HG03175 (cell line): ENCODE measurements at regions not wholly inside any gene's neighbourhood (a gene's known extent, or its start where the extent isn't known, plus 50 kb on each side); places are given as distances from the start of the nearest gene placed in this dataset.
"Not testable (repeated sequence)": the region's sequence is repeated elsewhere in the genome, so short reads cannot be mapped to it uniquely, and the experiment has no call there.

Source experiments
- ATAC-seq: cut with Tn5 transposase; IDR thresholded peaks from one replicate; pipeline ENCODE4 v1.9.1; 2021; ENCODE audit warnings: mild to moderate bottlenecking, moderate library complexity; ENCODE audit not compliant: unreplicated experiment

GRCh38 chr7:29619111-29619510, 55.5 kb downstream of the PRR15 start:
- ATAC-seq, result no peak

DNA sequence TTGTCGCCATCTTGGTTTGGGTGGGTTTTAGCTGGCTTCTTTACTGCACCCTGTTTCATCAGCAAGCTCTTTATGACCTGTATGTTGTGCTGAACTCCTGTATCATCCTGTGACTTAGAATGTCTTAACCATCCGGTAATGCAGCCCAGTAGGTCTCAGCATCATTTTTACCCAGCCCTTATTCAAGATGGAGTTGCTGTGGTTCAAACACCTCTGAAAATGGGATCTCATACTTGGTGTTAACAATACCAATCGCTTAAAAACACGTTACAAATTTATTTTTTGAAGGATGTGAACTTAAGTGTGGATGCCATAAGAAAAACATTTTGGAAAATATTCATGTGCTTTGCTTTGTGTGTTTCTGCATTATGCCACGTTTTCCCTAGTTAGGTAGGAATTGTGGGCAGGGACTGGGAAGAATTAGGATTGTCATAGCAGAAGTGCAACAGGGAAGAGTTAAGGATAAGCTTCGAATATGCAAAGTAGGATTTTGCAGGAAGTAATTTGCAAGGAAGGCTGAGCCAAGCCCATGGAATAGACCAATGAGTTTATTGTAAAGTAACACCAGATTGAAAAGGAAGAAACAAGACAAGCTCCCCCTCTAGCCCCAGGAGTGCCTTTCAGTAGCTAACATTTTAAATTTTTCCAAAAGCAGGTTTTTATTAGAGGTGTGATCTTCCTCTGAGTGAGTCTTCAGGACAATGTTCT, 56.4 kb downstream of the PRR15 start:
- ATAC-seq, result no peak

DNA sequence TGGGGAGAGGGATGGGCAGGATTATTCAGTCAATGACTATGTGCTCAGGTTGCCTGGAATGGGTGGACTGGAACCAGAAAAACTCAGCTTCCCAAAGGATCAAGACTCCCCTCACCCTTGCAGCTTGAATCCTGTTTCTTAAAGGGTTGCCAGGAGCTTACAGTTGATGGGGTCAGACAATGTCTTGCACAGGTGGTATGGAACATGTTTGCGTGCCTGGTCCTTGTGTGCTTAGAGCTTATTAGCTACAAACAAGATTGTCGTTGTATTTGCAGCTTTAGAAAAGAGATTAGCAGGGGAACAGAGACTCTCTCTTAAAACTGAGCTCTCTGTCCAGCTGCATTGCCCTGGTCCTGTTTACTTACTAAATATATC, 56.9 kb downstream of the PRR15 start:
- no peak for ATAC-seq

- ATAC-seq, result no peak
Observed at GRCh38 chr7:29622335-29623265, 59.0 kb downstream of the PRR15 start.

DNA sequence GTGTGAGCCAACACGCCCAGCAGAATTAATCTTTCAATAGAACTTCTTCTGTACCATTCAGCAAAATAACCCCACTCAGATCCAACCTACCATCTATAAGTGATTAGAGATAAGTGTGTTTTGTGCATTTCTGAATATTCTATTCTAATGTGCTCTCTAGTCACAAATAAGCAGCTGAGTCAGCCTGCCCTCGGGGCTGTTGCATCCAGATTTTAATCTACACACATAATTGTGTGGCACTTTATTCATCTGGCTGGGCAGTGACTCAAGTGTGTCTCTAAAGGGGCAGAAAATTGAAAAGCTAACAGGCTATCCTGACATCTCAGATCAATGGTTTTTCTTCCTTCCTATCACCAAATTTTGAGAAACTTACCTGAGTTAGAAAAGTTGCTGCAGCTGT, 60.3 kb downstream of the PRR15 start:
- ATAC-seq, result no peak

GRCh38 chr7:29626730-29627129, 63.1 kb downstream of the PRR15 start:
- ATAC-seq, result no peak

DNA sequence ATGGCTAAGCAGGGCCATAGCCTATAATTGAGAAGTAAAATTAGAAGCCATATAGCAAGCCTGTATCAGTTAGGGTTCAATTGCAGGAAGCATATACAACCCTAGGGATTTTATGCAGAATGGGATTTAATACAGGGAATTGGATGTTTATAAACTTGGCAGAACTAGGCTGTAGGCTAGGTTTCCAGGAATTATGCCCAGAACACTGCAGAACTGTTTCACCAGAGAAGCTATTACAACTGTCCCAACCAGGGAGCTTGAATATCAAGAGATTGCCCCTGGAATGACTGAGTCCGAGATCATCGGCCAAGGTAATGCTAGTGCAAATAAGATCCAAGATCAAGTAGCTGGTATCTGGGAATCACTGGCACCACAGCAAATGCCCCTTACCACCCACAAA, 64.0 kb downstream of the PRR15 start:
- ATAC-seq, result no peak

- ATAC-seq, result no peak
Observed at GRCh38 chr7:29629507-29629906, 65.9 kb downstream of the PRR15 start.

DNA sequence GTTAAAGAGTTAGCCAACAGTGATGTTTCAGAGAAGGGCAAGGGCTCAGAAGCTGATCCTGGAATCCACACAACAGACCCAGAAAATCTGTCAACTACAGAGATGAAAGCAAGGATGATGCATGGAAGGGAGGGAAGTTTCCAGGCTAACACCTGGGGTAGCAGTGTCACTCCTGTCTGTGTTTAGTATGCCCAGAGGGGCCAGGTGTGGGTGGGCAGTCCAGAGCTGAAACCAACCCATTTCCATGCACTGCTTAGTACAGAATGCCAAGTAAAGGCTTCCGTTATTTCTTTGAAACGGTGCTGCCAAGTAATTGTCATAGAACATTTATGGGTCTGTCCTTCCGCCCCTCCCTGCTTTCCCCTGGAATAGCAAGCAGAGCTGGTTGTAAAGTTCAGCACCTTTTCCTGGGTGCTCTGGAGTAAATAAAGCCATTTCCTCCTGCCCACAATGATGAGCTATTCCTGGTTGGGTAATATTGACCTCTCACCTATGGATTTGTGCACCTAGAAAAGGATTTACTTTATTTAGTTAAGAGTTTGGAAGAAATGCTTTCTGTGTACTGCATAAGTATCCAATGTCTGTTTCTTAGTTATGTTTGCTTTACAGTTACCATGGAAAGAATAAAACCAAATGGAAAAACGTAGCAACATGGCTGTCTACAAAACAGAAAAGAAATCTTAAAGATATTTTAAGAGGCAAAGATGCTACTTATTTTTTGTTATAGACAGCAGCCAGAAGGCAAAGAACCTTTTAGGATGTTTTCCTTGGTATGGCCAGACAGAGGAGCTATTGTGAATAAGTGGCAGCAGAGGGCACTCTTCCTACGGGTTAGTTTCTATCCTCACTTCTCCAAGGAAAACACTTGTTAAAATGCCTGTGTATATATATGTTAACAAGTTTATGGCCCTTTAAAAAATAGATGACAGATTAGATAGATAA, 71.7 kb downstream of the PRR15 start:
- ATAC-seq, result not testable (repeated sequence)

- ATAC-seq, result no peak
Observed at GRCh38 chr7:29636009-29636351, 72.3 kb downstream of the PRR15 start.

DNA sequence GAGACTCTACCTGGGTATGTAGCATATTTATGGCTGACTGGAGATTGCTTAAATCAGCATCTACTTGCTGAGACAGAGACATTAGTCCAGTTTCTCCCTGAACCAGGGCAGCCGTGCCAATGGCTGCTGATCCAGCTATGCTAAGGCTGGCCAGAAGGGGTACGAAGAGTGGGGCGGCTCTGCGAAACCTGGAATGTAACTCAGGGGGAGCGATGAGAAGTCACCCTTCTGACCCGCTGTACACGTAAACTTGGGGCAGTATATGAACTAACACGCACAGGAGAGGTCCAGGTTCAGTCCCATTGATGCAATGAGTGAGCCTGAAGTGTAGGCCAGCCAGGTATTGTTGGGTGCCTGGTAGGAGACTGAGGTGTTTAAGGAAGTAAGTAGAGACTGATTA, 73.7 kb downstream of the PRR15 start:
- no peak for ATAC-seq

- not testable (repeated sequence) for ATAC-seq
Observed at GRCh38 chr7:29638841-29639240, 75.2 kb downstream of the PRR15 start.

DNA sequence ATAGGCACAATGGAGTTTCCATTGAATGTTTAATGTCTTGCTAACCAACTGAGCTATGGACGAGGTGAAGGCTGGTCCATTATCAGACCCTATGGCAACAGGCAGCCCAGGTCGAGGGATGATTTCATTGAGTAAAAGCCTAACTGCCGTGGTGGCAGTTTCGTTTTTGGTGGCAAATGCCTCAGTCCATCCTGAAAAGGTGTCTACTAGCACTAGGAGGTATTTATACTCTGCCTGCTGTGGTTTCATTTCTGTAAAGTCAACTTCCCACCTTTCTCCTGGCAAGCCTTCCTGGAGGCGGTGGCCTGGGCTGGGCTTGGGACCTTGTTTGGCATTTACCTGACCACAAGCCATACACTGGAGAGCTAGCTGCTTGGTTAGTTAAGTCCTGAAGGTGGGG, 75.8 kb downstream of the PRR15 start:
- no peak for ATAC-seq

DNA sequence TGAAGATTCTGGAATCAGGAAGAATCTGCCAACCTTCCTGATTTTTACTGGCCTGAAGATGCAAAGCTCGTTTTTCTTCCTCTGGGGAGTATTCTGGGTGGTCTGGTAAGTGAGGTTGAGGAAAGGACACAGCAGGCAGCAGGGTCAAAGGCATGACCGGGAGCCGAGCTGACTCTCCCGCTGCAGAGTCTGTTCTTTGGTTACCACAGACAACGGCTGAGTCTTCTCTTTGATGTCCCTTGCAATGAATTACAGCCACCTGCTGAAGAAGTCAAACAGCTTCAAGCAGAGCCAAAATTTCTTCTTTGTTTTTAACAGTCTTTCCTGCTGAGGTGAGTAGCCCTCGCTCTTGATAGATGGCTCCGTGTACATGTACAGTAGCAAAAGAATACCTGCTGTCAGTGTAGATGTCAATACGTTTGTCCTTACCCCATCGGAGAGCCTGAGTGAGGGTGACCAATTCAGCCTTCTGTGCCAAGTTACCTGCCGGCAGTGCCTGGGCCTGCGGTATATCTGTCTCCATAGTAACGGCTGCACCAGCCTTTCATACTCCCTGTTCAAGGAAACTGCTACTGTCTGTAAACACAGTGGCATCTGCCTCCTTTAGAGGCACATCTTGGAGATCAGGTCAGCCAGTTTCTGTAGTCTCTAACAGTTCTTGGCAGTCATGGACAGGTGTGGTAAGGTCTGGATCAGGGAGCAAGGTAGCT, 76.4 kb downstream of the PRR15 start:
- ATAC-seq, result no peak

DNA sequence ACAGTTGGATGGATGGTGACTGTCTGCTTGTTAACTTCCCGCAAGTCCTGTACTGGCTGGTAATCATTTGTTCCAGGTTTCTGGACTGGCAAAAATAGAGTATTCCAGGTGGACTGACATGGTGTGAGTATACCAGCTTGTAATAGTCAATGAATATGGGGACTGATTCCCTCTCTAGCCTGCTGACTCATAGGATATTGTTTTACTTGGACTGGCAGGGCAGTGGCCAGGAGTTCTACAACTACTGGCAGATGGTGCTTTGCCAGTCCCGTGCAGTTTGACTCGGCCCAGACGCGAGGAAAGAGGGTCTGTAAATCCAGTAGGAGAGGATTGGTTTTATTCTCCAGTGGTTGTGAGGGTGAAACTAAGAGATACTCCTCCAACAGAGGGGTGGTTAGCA, 78.0 kb downstream of the PRR15 start:
- no peak for ATAC-seq

- ATAC-seq, result no peak
Observed at GRCh38 chr7:29642494-29643155, 79.0 kb downstream of the PRR15 start.

- ATAC-seq, result not testable (repeated sequence)
Observed at GRCh38 chr7:29646116-29646515, 82.5 kb downstream of the PRR15 start.

- no peak for ATAC-seq
Observed at GRCh38 chr7:29647020-29647654, 83.5 kb downstream of the PRR15 start.

- not testable (repeated sequence) for ATAC-seq
Observed at GRCh38 chr7:29647691-29648210, 84.1 kb downstream of the PRR15 start.
